HUES6 (cell line): ENCODE measurements at regions not wholly inside any gene's neighbourhood (a gene's known extent, or its start where the extent isn't known, plus 50 kb on each side); places are given as distances from the start of the nearest gene placed in this dataset.

Experiments
- H3K27ac ChIP-seq: 2 replicates; pipeline ENCODE4 v1.7.0; 2013; ENCODE audit warnings: low read depth, mild to moderate bottlenecking, low read length, inconsistent platforms
- H3K27me3 ChIP-seq: 2 replicates; pipeline ENCODE4 v1.6.1; 2013; ENCODE audit warnings: low read length; ENCODE audit not compliant: control insufficient read depth, insufficient read depth
- H3K36me3 ChIP-seq: 2 replicates; pipeline ENCODE4 v1.6.1; 2013; ENCODE audit warnings: low read length; ENCODE audit not compliant: control insufficient read depth, insufficient read depth
- H3K4me1 ChIP-seq: 2 replicates; pipeline ENCODE4 v1.6.1; 2013; ENCODE audit warnings: low read length; ENCODE audit not compliant: control insufficient read depth, insufficient read depth
- H3K4me3 ChIP-seq: 2 replicates; pipeline ENCODE4 v1.5.1; 2013; ENCODE audit warnings: low read depth, low read length
- H3K9ac ChIP-seq: one replicate; pipeline ENCODE4 v1.6.1; 2013; ENCODE audit warnings: mild to moderate bottlenecking, low read length
- H3K9me3 ChIP-seq: 2 replicates; pipeline ENCODE4 v1.6.1; 2013; ENCODE audit warnings: low read depth, low read length; ENCODE audit not compliant: control insufficient read depth, insufficient read depth

GRCh38 chr7:67448271-67448670 is 451.6 kb downstream of the TYW1 start:
- Histone ChIP-seq H3K27ac (no peak overlapping the region), H3K4me1 (no peaks in the 10 kb centered on the region), H3K9me3 (no peaks in the 10 kb centered on the region), H3K27me3 (no peaks in the 10 kb centered on the region), H3K36me3 (no peaks in the 10 kb centered on the region), H3K4me3 (no peak overlapping the region), H3K9ac (no peak overlapping the region)

- Histone ChIP-seq H3K27ac (no peak overlapping the region), H3K36me3 (no peaks in the 10 kb centered on the region), H3K27me3 (no peaks in the 10 kb centered on the region), H3K4me3 (no peak overlapping the region), H3K9me3 (no peaks in the 10 kb centered on the region), H3K4me1 (peaks cover 9% of the 10 kb centered on the region; the same call in 1 of the 2 replicates), H3K9ac (no peak overlapping the region)
These were observed 453.5 kb downstream of the TYW1 start for GRCh38 chr7:67450171-67450570.

- H3K4me1 ChIP-seq: peaks cover 9% of the 10 kb centered on the region; the same call in 1 of the 2 replicates
- no peaks in the 10 kb centered on the region for H3K9me3 ChIP-seq
- no peaks in the 10 kb centered on the region for H3K27me3 ChIP-seq
- H3K4me3 ChIP-seq: no peak overlapping the region
- no peak overlapping the region for H3K27ac ChIP-seq
- H3K9ac ChIP-seq: no peak overlapping the region
- no peaks in the 10 kb centered on the region for H3K36me3 ChIP-seq
These were observed 454.7 kb downstream of the TYW1 start for GRCh38 chr7:67451306-67451705.

- Histone ChIP-seq H3K9ac (no peak overlapping the region), H3K27ac (no peak overlapping the region), H3K4me1 (peaks cover 9% of the 10 kb centered on the region; the same call in 1 of the 2 replicates), H3K27me3 (peaks cover 4% of the 10 kb centered on the region; the same call in 1 of the 2 replicates), H3K36me3 (no peaks in the 10 kb centered on the region), H3K9me3 (no peaks in the 10 kb centered on the region), H3K4me3 (no peak overlapping the region)
These were observed 455.9 kb downstream of the TYW1 start for GRCh38 chr7:67452516-67453026.

GRCh38 chr7:67453580-67454380 is 457.1 kb downstream of the TYW1 start:
- peaks cover 4% of the 10 kb centered on the region; the same call in 1 of the 2 replicates for H3K27me3 ChIP-seq
- no peaks in the 10 kb centered on the region for H3K9me3 ChIP-seq
- H3K4me1 ChIP-seq: peaks cover 9% of the 10 kb centered on the region; the same call in 1 of the 2 replicates
- no peaks in the 10 kb centered on the region for H3K36me3 ChIP-seq
- H3K9ac ChIP-seq: no peak overlapping the region
- no peak overlapping the region for H3K4me3 ChIP-seq
- no peak overlapping the region for H3K27ac ChIP-seq

- no peaks in the 10 kb centered on the region for H3K9me3 ChIP-seq
- H3K27me3 ChIP-seq: peaks cover 4% of the 10 kb centered on the region; the same call in 1 of the 2 replicates
- no peak overlapping the region for H3K27ac ChIP-seq
- no peaks in the 10 kb centered on the region for H3K36me3 ChIP-seq
- H3K9ac ChIP-seq: no peak overlapping the region
- no peak overlapping the region for H3K4me3 ChIP-seq
- peaks cover 9% of the 10 kb centered on the region; the same call in 1 of the 2 replicates for H3K4me1 ChIP-seq
These were observed 458.9 kb downstream of the TYW1 start for GRCh38 chr7:67455508-67455907.

- Histone ChIP-seq H3K4me3 (no peak overlapping the region), H3K9ac (no peak overlapping the region), H3K4me1 (no peaks in the 10 kb centered on the region), H3K27me3 (no peaks in the 10 kb centered on the region; the same call in 1 of the 2 replicates), H3K9me3 (peaks cover 19% of the 10 kb centered on the region), H3K36me3 (no peaks in the 10 kb centered on the region), H3K27ac (no peak overlapping the region)
These were observed 466.2 kb downstream of the TYW1 start for GRCh38 chr7:67462781-67463191.

GRCh38 chr7:67463316-67463715 is 466.7 kb downstream of the TYW1 start:
- H3K27me3 ChIP-seq: no peaks in the 10 kb centered on the region; the same call in 1 of the 2 replicates
- peaks cover 23% of the 10 kb centered on the region for H3K9me3 ChIP-seq
- no peaks in the 10 kb centered on the region for H3K4me1 ChIP-seq
- H3K36me3 ChIP-seq: no peaks in the 10 kb centered on the region
- no peak overlapping the region for H3K4me3 ChIP-seq
- H3K27ac ChIP-seq: no peak overlapping the region
- H3K9ac ChIP-seq: no peak overlapping the region

- Histone ChIP-seq H3K27ac (no peak overlapping the region), H3K9ac (no peak overlapping the region), H3K9me3 (peaks cover 27% of the 10 kb centered on the region), H3K27me3 (no peaks in the 10 kb centered on the region; the same call in 1 of the 2 replicates), H3K4me3 (no peak overlapping the region), H3K4me1 (no peaks in the 10 kb centered on the region), H3K36me3 (no peaks in the 10 kb centered on the region)
These were observed 467.4 kb downstream of the TYW1 start for GRCh38 chr7:67463983-67464382.

- Histone ChIP-seq H3K36me3 (no peaks in the 10 kb centered on the region), H3K9ac (no peak overlapping the region), H3K27ac (no peak overlapping the region), H3K4me3 (no peak overlapping the region), H3K9me3 (peaks cover 32% of the 10 kb centered on the region), H3K4me1 (no peaks in the 10 kb centered on the region), H3K27me3 (no peaks in the 10 kb centered on the region; the same call in 1 of the 2 replicates)
These were observed 469.5 kb downstream of the TYW1 start for GRCh38 chr7:67466109-67466508.

GRCh38 chr7:67470256-67470751 is 473.7 kb downstream of the TYW1 start:
- peaks cover 32% of the 10 kb centered on the region for H3K9me3 ChIP-seq
- no peak overlapping the region for H3K9ac ChIP-seq
- H3K4me3 ChIP-seq: no peak overlapping the region
- H3K27me3 ChIP-seq: no peaks in the 10 kb centered on the region; the same call in 1 of the 2 replicates
- no peaks in the 10 kb centered on the region for H3K4me1 ChIP-seq
- H3K36me3 ChIP-seq: no peaks in the 10 kb centered on the region
- H3K27ac ChIP-seq: no peak overlapping the region
